WERI-Rb-1 (cell line): ENCODE measurements at regions not wholly inside any gene's neighbourhood (a gene's known extent, or its start where the extent isn't known, plus 50 kb on each side); places are given as distances from the start of the nearest gene placed in this dataset.

Source experiments
- DNase-seq: peaks from one replicate; pipeline ENCODE4 v3.0.0-alpha.2; 2020
- H3K27ac ChIP-seq: fragments of 250-450 bp; sonication (Bioruptor Pico); 2 replicates; pipeline ENCODE4 v1.5.1; 2020; ENCODE audit warnings: mild to moderate bottlenecking, moderate library complexity
- H3K27me3 ChIP-seq: fragments of 250-450 bp; sonication (Bioruptor Pico); 2 replicates; pipeline ENCODE4 v1.5.1; 2021; ENCODE audit warnings: mild to moderate bottlenecking, low read depth, moderate library complexity; ENCODE audit not compliant: insufficient read depth, severe bottlenecking
- H3K36me3 ChIP-seq: fragments of 250-450 bp; sonication (Bioruptor Pico); 2 replicates; pipeline ENCODE4 v1.5.1; 2020; ENCODE audit warnings: mild to moderate bottlenecking, moderate library complexity
- H3K4me3 ChIP-seq: 2 replicates; pipeline ENCODE4 v1.5.1; 2011; ENCODE audit warnings: low read depth, mild to moderate bottlenecking, control low read depth, low read length
- H3K9me3 ChIP-seq: fragments of 250-450 bp; sonication (Bioruptor Pico); 2 replicates; pipeline ENCODE4 v1.5.1; 2021; ENCODE audit warnings: mild to moderate bottlenecking, moderate library complexity; ENCODE audit not compliant: severe bottlenecking
- TF ChIP-seq, protein P1 (sequence below): IDR thresholded peaks from 2 replicates; pipeline ENCODE4 v1.5.1; 2011; ENCODE audit warnings: low read depth, mild to moderate bottlenecking, control low read depth, inconsistent platforms, low read length

- no peak for DNase-seq
- TF ChIP-seq, protein P1, sequence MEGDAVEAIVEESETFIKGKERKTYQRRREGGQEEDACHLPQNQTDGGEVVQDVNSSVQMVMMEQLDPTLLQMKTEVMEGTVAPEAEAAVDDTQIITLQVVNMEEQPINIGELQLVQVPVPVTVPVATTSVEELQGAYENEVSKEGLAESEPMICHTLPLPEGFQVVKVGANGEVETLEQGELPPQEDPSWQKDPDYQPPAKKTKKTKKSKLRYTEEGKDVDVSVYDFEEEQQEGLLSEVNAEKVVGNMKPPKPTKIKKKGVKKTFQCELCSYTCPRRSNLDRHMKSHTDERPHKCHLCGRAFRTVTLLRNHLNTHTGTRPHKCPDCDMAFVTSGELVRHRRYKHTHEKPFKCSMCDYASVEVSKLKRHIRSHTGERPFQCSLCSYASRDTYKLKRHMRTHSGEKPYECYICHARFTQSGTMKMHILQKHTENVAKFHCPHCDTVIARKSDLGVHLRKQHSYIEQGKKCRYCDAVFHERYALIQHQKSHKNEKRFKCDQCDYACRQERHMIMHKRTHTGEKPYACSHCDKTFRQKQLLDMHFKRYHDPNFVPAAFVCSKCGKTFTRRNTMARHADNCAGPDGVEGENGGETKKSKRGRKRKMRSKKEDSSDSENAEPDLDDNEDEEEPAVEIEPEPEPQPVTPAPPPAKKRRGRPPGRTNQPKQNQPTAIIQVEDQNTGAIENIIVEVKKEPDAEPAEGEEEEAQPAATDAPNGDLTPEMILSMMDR = no peak
- Histone ChIP-seq H3K4me3 (no peak overlapping the region), H3K27ac (no peak overlapping the region), H3K9me3 (no peaks in the 10 kb centered on the region), H3K27me3 (no peaks in the 10 kb centered on the region), H3K36me3 (no peaks in the 10 kb centered on the region)
Observed at GRCh38 chr1:36613721-36614120, 131.0 kb upstream of the CSF3R start.

DNA sequence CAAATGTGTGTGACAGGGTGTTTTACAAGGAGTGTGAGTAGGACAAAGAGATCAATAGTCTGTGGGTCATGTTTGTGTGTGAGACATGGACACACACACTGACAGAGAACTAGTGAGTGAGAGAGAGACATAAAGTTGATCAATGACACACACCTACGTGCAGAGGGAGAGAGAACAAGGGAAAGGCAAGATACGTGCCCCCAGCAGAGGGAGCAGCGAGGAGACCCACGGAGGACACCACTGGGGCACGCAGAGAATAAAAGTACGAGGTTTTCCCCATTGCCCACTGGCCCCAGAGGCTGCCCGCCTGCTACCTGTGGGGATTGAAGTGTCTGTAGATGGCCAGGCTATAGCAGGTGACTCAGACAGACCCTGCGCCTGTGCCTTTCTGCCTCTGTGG, 130.2 kb upstream of the CSF3R start:
- no peaks in the 10 kb centered on the region for H3K36me3 ChIP-seq
- H3K27ac ChIP-seq = no peak overlapping the region
- no peak overlapping the region for H3K4me3 ChIP-seq
- no peaks in the 10 kb centered on the region for H3K27me3 ChIP-seq
- TF ChIP-seq, protein P1 = peak; percentile 79
- no peaks in the 10 kb centered on the region for H3K9me3 ChIP-seq
- DNase-seq = peak; percentile 63

- Histone ChIP-seq H3K36me3 (no peaks in the 10 kb centered on the region), H3K9me3 (no peaks in the 10 kb centered on the region), H3K27me3 (no peaks in the 10 kb centered on the region), H3K27ac (no peak overlapping the region), H3K4me3 (no peak overlapping the region)
- TF ChIP-seq, protein P1 = no peak
- no peak for DNase-seq
Observed at GRCh38 chr1:36612121-36612520, 129.4 kb upstream of the CSF3R start.

GRCh38 chr1:36609241-36610027, 126.7 kb upstream of the CSF3R start:
- DNase-seq = peak; percentile 92
- Histone ChIP-seq H3K4me3 (no peak overlapping the region), H3K36me3 (no peaks in the 10 kb centered on the region), H3K27ac (no peak overlapping the region), H3K27me3 (no peaks in the 10 kb centered on the region), H3K9me3 (no peaks in the 10 kb centered on the region)
- TF ChIP-seq, protein P1 = peak; percentile 94

GRCh38 chr1:36608272-36608671, 125.6 kb upstream of the CSF3R start:
- Histone ChIP-seq H3K4me3 (no peak overlapping the region), H3K27ac (no peak overlapping the region), H3K36me3 (no peaks in the 10 kb centered on the region), H3K27me3 (no peaks in the 10 kb centered on the region), H3K9me3 (no peaks in the 10 kb centered on the region)
- no peak for DNase-seq
- TF ChIP-seq, protein P1 = no peak

- no peak for DNase-seq
- Histone ChIP-seq H3K27ac (no peak overlapping the region), H3K27me3 (no peaks in the 10 kb centered on the region), H3K9me3 (no peaks in the 10 kb centered on the region), H3K36me3 (no peaks in the 10 kb centered on the region), H3K4me3 (no peak overlapping the region)
- TF ChIP-seq, protein P1 = no peak
Observed at GRCh38 chr1:36607263-36607651, 124.5 kb upstream of the CSF3R start.
